B cell (primary cell): ENCODE measurements at regions not wholly inside any gene's neighbourhood (a gene's known extent, or its start where the extent isn't known, plus 50 kb on each side); places are given as distances from the start of the nearest gene placed in this dataset.

Experiments used
- ATAC-seq: fragments of 200-7000 bp; cut with Tn5 transposase; one replicate; pipeline ENCODE4 v1.10.0; 2021; ENCODE audit warnings: low read depth, mild to moderate bottlenecking, moderate number of reproducible peaks, moderate library complexity
- CTCF ChIA-PET: fragments of 350-600 bp; sonication (Branson Sonifier 250); formaldehyde crosslinking; loops from one replicate; lab custom pipeline; 2021; ENCODE audit warnings: antibody characterized with exemption, inconsistent platforms; lab: Charles Lee
- POLR2A ChIA-PET: fragments of 350-600 bp; sonication (Branson Sonifier 250); formaldehyde crosslinking; loops from one replicate; lab custom pipeline; 2021; ENCODE audit warnings: antibody characterized with exemption; lab: Charles Lee
- DNase-seq: peaks from one replicate; pipeline ENCODE4 v3.0.0; 2013
- H2AFZ ChIP-seq: 2 replicates; pipeline ENCODE4 v1.6.1; 2012; ENCODE audit warnings: mild to moderate bottlenecking, low read depth, low read length; ENCODE audit not compliant: insufficient read depth, poor library complexity, severe bottlenecking
- H3K27ac ChIP-seq, 2 donors: 1 replicate in 1 of 2; 2 replicates in 1 of 2; pipeline ENCODE4 v1.5.1; 2012 to 2013; ENCODE audit warnings: low read length in 2 of 2, mild to moderate bottlenecking in 2 of 2, moderate library complexity in 1 of 2
- H3K27me3 ChIP-seq, 4 experiments: fragments of 200-600 bp in 1 of 4; sonication (generic) in 1 of 4; replicated peaks in 1 of 4; 1 replicate in 2 of 4; 2 replicates in 2 of 4; pipeline versions ENCODE4 v1.6.1 to v1.7.0; 2013 to 2016; ENCODE audit warnings: low read length in 3 of 4, mild to moderate bottlenecking in 2 of 4, mixed read lengths in 1 of 4, moderate library complexity in 1 of 4; ENCODE audit not compliant: insufficient read depth in 4 of 4, control insufficient read depth in 3 of 4; ENCODE audit errors: control extremely low read depth in 1 of 4
- H3K36me3 ChIP-seq, 2 experiments: replicated peaks in 1 of 2; 1 replicate in 1 of 2; 2 replicates in 1 of 2; pipeline versions ENCODE4 v1.6.1 to v1.7.1; 2013; ENCODE audit warnings: low read length in 1 of 2; ENCODE audit not compliant: insufficient read depth in 2 of 2, control insufficient read depth in 1 of 2; ENCODE audit errors: control extremely low read depth in 1 of 2, extremely low read depth in 1 of 2
- H3K4me1 ChIP-seq, 2 donors: fragments of 200-600 bp in 1 of 2; sonication (generic) in 1 of 2; 1 replicate in 1 of 2; 2 replicates in 1 of 2; pipeline versions ENCODE4 v1.5.1 to v1.6.1; 2013 to 2017; ENCODE audit warnings: low read length in 2 of 2; ENCODE audit not compliant: control insufficient read depth in 2 of 2, insufficient read depth in 2 of 2
- H3K4me2 ChIP-seq: replicated peaks from 2 replicates; pipeline ENCODE3; 2012; ENCODE audit warnings: mild to moderate bottlenecking, low read depth, low read length; ENCODE audit not compliant: poor library complexity, severe bottlenecking
- H3K4me3 ChIP-seq, 5 experiments: fragments of 200-600 bp in 1 of 5; sonication (generic) in 1 of 5; 1 replicate in 3 of 5; 2 replicates in 2 of 5; pipeline versions ENCODE4 v1.5.1 to v1.7.0; 2011 to 2016; ENCODE audit warnings: low read length in 4 of 5, mild to moderate bottlenecking in 4 of 5, low read depth in 2 of 5, control low read depth in 1 of 5, moderate library complexity in 1 of 5; ENCODE audit not compliant: insufficient read depth in 1 of 5; ENCODE audit errors: control extremely low read depth in 1 of 5, extremely low read depth in 1 of 5
- H3K79me2 ChIP-seq: fragments of 200-600 bp; sonication (generic); one replicate; pipeline ENCODE4 v1.6.0; 2016; ENCODE audit warnings: low read length; ENCODE audit not compliant: control insufficient read depth, insufficient read depth
- H3K9ac ChIP-seq: fragments of 200-600 bp; sonication (generic); 2 replicates; pipeline ENCODE4 v1.6.1; 2017; ENCODE audit warnings: mild to moderate bottlenecking, low read length, moderate library complexity
- H3K9me3 ChIP-seq, 3 donors: one replicate each; pipeline versions ENCODE4 v1.6.1 to v1.7.1; 2013; ENCODE audit warnings: low read length in 2 of 3; ENCODE audit not compliant: control insufficient read depth in 2 of 3, insufficient read depth in 1 of 3; ENCODE audit errors: control extremely low read depth in 1 of 3
- H4K20me1 ChIP-seq: 2 replicates; pipeline ENCODE4 v1.6.0; 2012; ENCODE audit warnings: mild to moderate bottlenecking, low read length; ENCODE audit not compliant: insufficient read depth, control insufficient read depth, poor library complexity, severe bottlenecking
- H3K27ac Mint-ChIP-seq: one replicate; pipeline ENCODE4 v1.8.0; 2021; ENCODE audit warnings: mixed read lengths
- H3K27me3 Mint-ChIP-seq: one replicate; pipeline ENCODE4 v1.8.0; 2021; ENCODE audit warnings: mixed read lengths
- H3K4me1 Mint-ChIP-seq: one replicate; pipeline ENCODE4 v1.8.0; 2021; ENCODE audit warnings: mixed read lengths
- H3K4me3 Mint-ChIP-seq: one replicate; pipeline ENCODE4 v1.8.0; 2021; ENCODE audit warnings: mixed read lengths
- H3K9me3 Mint-ChIP-seq: one replicate; pipeline ENCODE4 v1.8.0; 2022; ENCODE audit warnings: mixed read lengths; ENCODE audit not compliant: insufficient read depth
- EZH2 ChIP-seq: IDR thresholded peaks from 2 replicates; pipeline ENCODE4 v1.6.1; 2012; ENCODE audit warnings: borderline replicate concordance, low read depth, mild to moderate bottlenecking, moderate library complexity, low read length; ENCODE audit not compliant: insufficient read depth, poor library complexity, severe bottlenecking
- WGBS: methylation state at CpG from one replicate; pipeline ENCODE4 v1.1.5; 2013; ENCODE audit warnings: missing lambda C conversion rate; ENCODE audit not compliant: insufficient coverage; 5-methylcytosine and 5-hydroxymethylcytosine counted together
- intact Hi-C: fragments of 100-400 bp; cut with micrococcal nuclease; formaldehyde crosslinking; loops from one replicate; pipeline ENCODE4 v1.10.0; 2022
- TF ChIP-seq, protein P1 (sequence below): fragments of 200-600 bp; IDR thresholded peaks from one replicate; pipeline ENCODE4 v1.8.0; 2022; ENCODE audit warnings: antibody characterized with exemption, mild to moderate bottlenecking

DNA sequence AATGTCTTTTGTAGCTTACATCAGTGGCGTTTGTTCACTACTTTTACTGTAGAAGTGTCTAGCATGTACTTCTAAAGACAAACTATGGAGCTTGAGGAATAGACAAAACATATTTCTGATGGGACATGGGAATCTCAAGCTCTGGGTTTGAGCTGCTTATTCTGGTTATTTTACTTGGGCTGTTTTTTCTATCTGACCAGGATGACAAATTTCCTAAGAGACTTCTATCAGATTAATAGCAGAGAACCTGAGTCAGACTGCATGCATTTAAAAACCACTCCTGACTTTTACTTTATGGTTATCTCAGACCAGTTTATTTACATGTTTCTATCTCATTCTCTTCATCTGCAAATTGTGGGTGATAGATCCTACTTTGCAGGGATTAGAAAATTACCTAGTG, 1282.3 kb upstream of the GJE1 start:
- ChIA-PET CTCF (no interaction called here), POLR2A (no interaction called here)
- Histone ChIP-seq H2AFZ (no peak overlapping the region), H4K20me1 (no peaks in the 10 kb centered on the region), H3K27me3 (no peaks in the 10 kb centered on the region), H3K9me3 (no peaks in the 10 kb centered on the region), H3K79me2 (no peaks in the 10 kb centered on the region), H3K27ac (no peak overlapping the region), H3K4me1 (no peaks in the 10 kb centered on the region), H3K36me3 (no peaks in the 10 kb centered on the region), H3K4me2 (no peak overlapping the region), H3K9ac (no peak overlapping the region), H3K4me3 (no peak overlapping the region)
- TF ChIP-seq EZH2: no peak
- TF ChIP-seq, protein P1, sequence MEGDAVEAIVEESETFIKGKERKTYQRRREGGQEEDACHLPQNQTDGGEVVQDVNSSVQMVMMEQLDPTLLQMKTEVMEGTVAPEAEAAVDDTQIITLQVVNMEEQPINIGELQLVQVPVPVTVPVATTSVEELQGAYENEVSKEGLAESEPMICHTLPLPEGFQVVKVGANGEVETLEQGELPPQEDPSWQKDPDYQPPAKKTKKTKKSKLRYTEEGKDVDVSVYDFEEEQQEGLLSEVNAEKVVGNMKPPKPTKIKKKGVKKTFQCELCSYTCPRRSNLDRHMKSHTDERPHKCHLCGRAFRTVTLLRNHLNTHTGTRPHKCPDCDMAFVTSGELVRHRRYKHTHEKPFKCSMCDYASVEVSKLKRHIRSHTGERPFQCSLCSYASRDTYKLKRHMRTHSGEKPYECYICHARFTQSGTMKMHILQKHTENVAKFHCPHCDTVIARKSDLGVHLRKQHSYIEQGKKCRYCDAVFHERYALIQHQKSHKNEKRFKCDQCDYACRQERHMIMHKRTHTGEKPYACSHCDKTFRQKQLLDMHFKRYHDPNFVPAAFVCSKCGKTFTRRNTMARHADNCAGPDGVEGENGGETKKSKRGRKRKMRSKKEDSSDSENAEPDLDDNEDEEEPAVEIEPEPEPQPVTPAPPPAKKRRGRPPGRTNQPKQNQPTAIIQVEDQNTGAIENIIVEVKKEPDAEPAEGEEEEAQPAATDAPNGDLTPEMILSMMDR: no peak
- H3K4me1 Mint-ChIP-seq: no peaks in the 10 kb centered on the region
- intact Hi-C loops: no loop called here
- H3K9me3 Mint-ChIP-seq: no peaks in the 10 kb centered on the region
- DNase-seq (no peak), ATAC-seq (no peak)
- WGBS: no CpG with 5 or more reads among the region's 1 CpG
- no peak overlapping the region for H3K27ac Mint-ChIP-seq
- no peaks in the 10 kb centered on the region for H3K27me3 Mint-ChIP-seq
- H3K4me3 Mint-ChIP-seq: no peak overlapping the region

DNA sequence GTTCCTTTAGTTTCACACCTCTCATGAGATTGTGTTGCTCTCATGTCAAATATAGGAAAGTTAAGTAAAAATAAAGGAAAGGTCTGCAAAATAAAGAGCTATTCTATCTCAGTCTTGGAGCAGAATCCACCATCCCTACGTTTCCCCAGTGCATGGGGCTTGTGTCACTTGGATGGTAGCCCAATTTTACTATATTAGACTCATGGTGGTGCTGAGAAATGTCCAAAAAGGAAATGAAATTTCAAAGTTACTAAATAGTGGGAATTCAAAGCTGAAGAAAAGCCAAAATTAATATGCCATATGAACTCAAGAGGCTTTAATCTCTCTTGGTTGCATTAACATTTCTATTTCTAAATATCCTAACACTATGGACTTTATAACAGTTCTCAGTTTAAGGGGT, 1283.3 kb upstream of the GJE1 start:
- Histone ChIP-seq H3K4me2 (no peak overlapping the region), H3K9ac (no peak overlapping the region), H3K79me2 (no peaks in the 10 kb centered on the region), H3K4me3 (no peak overlapping the region), H3K36me3 (no peaks in the 10 kb centered on the region), H4K20me1 (no peaks in the 10 kb centered on the region), H3K27ac (no peak overlapping the region), H2AFZ (no peak overlapping the region), H3K9me3 (no peaks in the 10 kb centered on the region), H3K4me1 (no peaks in the 10 kb centered on the region), H3K27me3 (no peaks in the 10 kb centered on the region)
- Mint-ChIP-seq H3K27me3 (no peaks in the 10 kb centered on the region), H3K9me3 (no peaks in the 10 kb centered on the region), H3K4me1 (no peaks in the 10 kb centered on the region), H3K27ac (no peak overlapping the region), H3K4me3 (no peak overlapping the region)
- ChIA-PET POLR2A (no interaction called here), CTCF (interaction anchor here (0.7 kb wide), 1 partner anchor 17 kb away, joined by 3 read pairs; no protein-coding TSS in a partner anchor)
- ATAC-seq (no peak), DNase-seq (no peak)
- WGBS: no CpG with 5 or more reads among the region's 1 CpG
- TF ChIP-seq, protein P1: no peak
- TF ChIP-seq EZH2: no peak
- intact Hi-C loops: no loop called here
